OCI-LY7 (cell line): ENCODE measurements at regions not wholly inside any gene's neighbourhood (a gene's known extent, or its start where the extent isn't known, plus 50 kb on each side); places are given as distances from the start of the nearest gene placed in this dataset.
"Not testable (repeated sequence)": the region's sequence is repeated elsewhere in the genome, so short reads cannot be mapped to it uniquely, and the experiment has no call there.

Experiments
- BruUV-seq: library from RNA; stranded (reverse); fragments of 400-500 nt; replicated peaks from 2 replicates; lab custom pipeline; 2021; lab: Mats Ljungman, UMichigan
- CTCF ChIA-PET: fragments of 300-600 bp; sonication (Branson Sonifier 250); formaldehyde crosslinking; loops from one replicate; lab custom pipeline; 2022; ENCODE audit warnings: antibody characterized with exemption; ENCODE audit not compliant: unreplicated experiment; lab: Charles Lee
- POLR2A ChIA-PET: fragments of 300-600 bp; sonication (Branson Sonifier 250); formaldehyde crosslinking; loops from one replicate; lab custom pipeline; 2022; ENCODE audit warnings: antibody characterized with exemption; lab: Charles Lee
- DNase-seq: peaks from one replicate; pipeline ENCODE4 v3.0.0-alpha.2; 2015; ENCODE audit warnings: low spot score
- H2AFZ ChIP-seq: fragments of 200-600 bp; sonication (generic), shearing (Covaris generic); 2 replicates; pipeline ENCODE4 v1.6.1; 2014; ENCODE audit warnings: mild to moderate bottlenecking, antibody characterized with exemption, low read length, moderate library complexity
- H3K27ac ChIP-seq: fragments of 200-600 bp; sonication (generic); 2 replicates; pipeline ENCODE4 v1.5.1; 2014; ENCODE audit warnings: mixed run types, low read depth, mild to moderate bottlenecking, moderate library complexity, low read length, inconsistent platforms; ENCODE audit not compliant: poor library complexity, severe bottlenecking
- H3K36me3 ChIP-seq: fragments of 200-600 bp; sonication (generic); 2 replicates; pipeline ENCODE4 v1.6.1; 2014; ENCODE audit warnings: mild to moderate bottlenecking, antibody characterized with exemption, low read length, moderate library complexity, mixed read lengths; ENCODE audit not compliant: insufficient read depth
- H3K4me1 ChIP-seq: fragments of 200-600 bp; sonication (generic); 2 replicates; pipeline ENCODE4 v1.5.1; 2014; ENCODE audit warnings: mild to moderate bottlenecking, low read length; ENCODE audit not compliant: insufficient read depth, poor library complexity, severe bottlenecking
- H3K4me2 ChIP-seq: fragments of 200-600 bp; sonication (generic); 2 replicates; pipeline ENCODE4 v1.6.1; 2014; ENCODE audit warnings: mild to moderate bottlenecking, low read length
- H3K4me3 ChIP-seq: fragments of 200-600 bp; sonication (generic); 2 replicates; pipeline ENCODE4 v1.5.1; 2014; ENCODE audit warnings: mild to moderate bottlenecking, low read depth, low read length; ENCODE audit not compliant: poor library complexity, severe bottlenecking
- H3K79me2 ChIP-seq: fragments of 200-600 bp; sonication (generic); 2 replicates; pipeline ENCODE4 v1.6.1; 2016; ENCODE audit warnings: low read depth, mild to moderate bottlenecking, low read length, moderate library complexity, mixed read lengths; ENCODE audit not compliant: insufficient read depth
- H3K9me2 ChIP-seq: fragments of 200-600 bp; sonication (generic); 2 replicates; pipeline ENCODE4 v1.6.1; 2016; ENCODE audit warnings: mild to moderate bottlenecking, low read length, mixed read lengths; ENCODE audit not compliant: insufficient read depth
- H3K9me3 ChIP-seq: fragments of 200-600 bp; sonication (generic); 2 replicates; pipeline ENCODE4 v1.6.1; 2014; ENCODE audit warnings: mild to moderate bottlenecking, mixed run types, low read length, mixed read lengths
- H4K20me1 ChIP-seq: fragments of 200-600 bp; sonication (generic); 2 replicates; pipeline ENCODE4 v1.6.1; 2014; ENCODE audit warnings: mild to moderate bottlenecking, antibody characterized with exemption, low read length, moderate library complexity, mixed read lengths; ENCODE audit not compliant: insufficient read depth
- EZH2phosphoT487 ChIP-seq: fragments of 200-600 bp; sonication (generic); IDR thresholded peaks from 2 replicates; pipeline ENCODE4 v1.6.1; 2018; ENCODE audit warnings: low read depth, borderline replicate concordance, mild to moderate bottlenecking, mixed run types, antibody characterized with exemption, low read length, moderate library complexity, mixed read lengths
- intact Hi-C: fragments of 100-400 bp; cut with micrococcal nuclease; formaldehyde crosslinking; loops from one replicate; pipeline ENCODE4 v1.10.0; 2022; ENCODE audit not compliant: unreplicated experiment
- TF ChIP-seq, protein P1 (sequence below): fragments of 200-600 bp; sonication (generic); conservative IDR thresholded peaks from 2 replicates; pipeline ENCODE4 v1.5.1; 2014; ENCODE audit warnings: mild to moderate bottlenecking, antibody characterized with exemption, low read length, moderate library complexity, mixed read lengths

- H2AFZ ChIP-seq, result no peak overlapping the region
- intact Hi-C loops, result no loop called here
- no peak overlapping the region for H3K27ac ChIP-seq
Observed at GRCh38 chr20:50447102-50447804, 62.9 kb upstream of the PTPN1 start.

GRCh38 chr20:50447817-50448216 is 62.4 kb upstream of the PTPN1 start:
- DNase-seq, result no peak
- Histone ChIP-seq H3K27ac (no peak overlapping the region), H3K4me1 (no peaks in the 10 kb centered on the region), H3K79me2 (no peaks in the 10 kb centered on the region), H3K9me2 (no peaks in the 10 kb centered on the region), H3K4me2 (no peak overlapping the region), H3K36me3 (no peaks in the 10 kb centered on the region), H3K4me3 (no peak overlapping the region), H4K20me1 (no peaks in the 10 kb centered on the region), H3K9me3 (no peaks in the 10 kb centered on the region), H2AFZ (no peak overlapping the region)
- intact Hi-C loops, result no loop called here
- ChIA-PET CTCF (no interaction called here), POLR2A (no interaction called here)
- BruUV-seq, result no TSS peak
- no peak for TF ChIP-seq EZH2phosphoT487
- TF ChIP-seq, protein P1, sequence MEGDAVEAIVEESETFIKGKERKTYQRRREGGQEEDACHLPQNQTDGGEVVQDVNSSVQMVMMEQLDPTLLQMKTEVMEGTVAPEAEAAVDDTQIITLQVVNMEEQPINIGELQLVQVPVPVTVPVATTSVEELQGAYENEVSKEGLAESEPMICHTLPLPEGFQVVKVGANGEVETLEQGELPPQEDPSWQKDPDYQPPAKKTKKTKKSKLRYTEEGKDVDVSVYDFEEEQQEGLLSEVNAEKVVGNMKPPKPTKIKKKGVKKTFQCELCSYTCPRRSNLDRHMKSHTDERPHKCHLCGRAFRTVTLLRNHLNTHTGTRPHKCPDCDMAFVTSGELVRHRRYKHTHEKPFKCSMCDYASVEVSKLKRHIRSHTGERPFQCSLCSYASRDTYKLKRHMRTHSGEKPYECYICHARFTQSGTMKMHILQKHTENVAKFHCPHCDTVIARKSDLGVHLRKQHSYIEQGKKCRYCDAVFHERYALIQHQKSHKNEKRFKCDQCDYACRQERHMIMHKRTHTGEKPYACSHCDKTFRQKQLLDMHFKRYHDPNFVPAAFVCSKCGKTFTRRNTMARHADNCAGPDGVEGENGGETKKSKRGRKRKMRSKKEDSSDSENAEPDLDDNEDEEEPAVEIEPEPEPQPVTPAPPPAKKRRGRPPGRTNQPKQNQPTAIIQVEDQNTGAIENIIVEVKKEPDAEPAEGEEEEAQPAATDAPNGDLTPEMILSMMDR, result no peak

More at GRCh38 chr20:50447102-50447804, 62.9 kb upstream of the PTPN1 start:
- Histone ChIP-seq H4K20me1 (no peaks in the 10 kb centered on the region), H3K4me3 (no peak overlapping the region), H3K9me2 (no peaks in the 10 kb centered on the region), H3K4me1 (no peaks in the 10 kb centered on the region), H3K4me2 (no peak overlapping the region), H3K9me3 (no peaks in the 10 kb centered on the region), H3K36me3 (no peaks in the 10 kb centered on the region), H3K79me2 (no peaks in the 10 kb centered on the region)
- DNase-seq, result no peak
- TF ChIP-seq, protein P1, result no peak
- TF ChIP-seq EZH2phosphoT487, result no peak
- ChIA-PET CTCF (no interaction called here), POLR2A (no interaction called here)
- BruUV-seq, result no TSS peak

GRCh38 chr20:50448625-50449403 is 61.4 kb upstream of the PTPN1 start:
- H3K4me2 ChIP-seq, H3K9me2 ChIP-seq, H3K4me1 ChIP-seq, H3K9me3 ChIP-seq, H4K20me1 ChIP-seq, POLR2A ChIA-PET, H3K79me2 ChIP-seq, CTCF ChIA-PET, H2AFZ ChIP-seq, BruUV-seq, H3K4me3 ChIP-seq, DNase-seq, intact Hi-C loops, H3K27ac ChIP-seq, H3K36me3 ChIP-seq: not testable (repeated sequence)
